ENCODE measurements at regions not wholly inside any gene's neighbourhood (a gene's known extent, or its start where the extent isn't known, plus 50 kb on each side); places are given as distances from the start of the nearest gene placed in this dataset.

DNA sequence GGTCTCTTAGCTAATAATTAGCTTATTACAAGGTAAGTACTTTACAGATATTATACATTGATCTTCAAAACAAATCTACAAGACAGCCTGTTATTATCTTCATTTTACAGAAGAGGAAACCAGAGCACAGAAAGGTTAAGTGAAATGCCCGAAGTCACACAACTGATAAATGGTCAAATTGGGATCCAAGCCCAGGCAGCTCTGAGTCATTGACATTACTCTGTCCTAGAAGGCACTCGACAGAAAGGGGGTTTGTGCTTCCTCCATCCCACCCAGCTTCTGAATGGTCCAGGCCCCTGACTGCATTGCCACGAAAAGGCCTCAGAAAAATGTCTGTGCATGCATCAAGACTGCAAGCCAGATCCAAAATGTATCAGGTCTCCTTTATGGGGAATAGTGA is 81.3 kb upstream of the ZNF438 start:
- Histone ChIP-seq H3K4me1 (ENCODE audit: insufficient read depth, low read length) (no peaks in the 10 kb centered on the region), H3K36me3 (ENCODE audit: insufficient read depth, low read length) (no peaks in the 10 kb centered on the region), H3K9me3 (ENCODE audit: control insufficient read depth, insufficient read depth, low read length) (peaks cover 5% of the 10 kb centered on the region), H3K9ac (ENCODE audit: low read depth, low read length) (no peak overlapping the region)

DNA sequence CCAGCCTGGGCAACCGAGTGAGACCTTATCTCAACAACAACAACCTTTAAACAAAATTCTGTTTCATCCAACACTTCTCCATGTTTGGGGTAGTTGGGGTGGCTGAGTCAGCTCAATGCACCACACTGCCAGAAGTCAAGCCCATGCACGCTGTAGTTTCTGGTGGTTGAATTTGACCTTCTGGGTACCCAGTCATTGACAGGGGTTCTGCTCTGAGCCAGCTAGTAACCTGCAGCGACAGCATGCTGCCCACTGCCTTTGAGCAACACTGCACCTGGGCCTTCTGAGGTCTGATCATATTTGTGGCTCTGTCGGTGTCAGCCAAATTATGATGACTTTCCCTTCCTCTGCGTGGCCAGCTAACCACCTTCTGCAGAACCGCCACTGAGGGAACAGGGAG is 84.6 kb upstream of the ZNF438 start:
- no peak overlapping the region for H3K9ac ChIP-seq (ENCODE audit: low read depth, low read length)
- H3K36me3 ChIP-seq (ENCODE audit: insufficient read depth, low read length): no peaks in the 10 kb centered on the region
- peaks cover 5% of the 10 kb centered on the region for H3K9me3 ChIP-seq (ENCODE audit: control insufficient read depth, insufficient read depth, low read length)
- no peaks in the 10 kb centered on the region for H3K4me1 ChIP-seq (ENCODE audit: insufficient read depth, low read length)

DNA sequence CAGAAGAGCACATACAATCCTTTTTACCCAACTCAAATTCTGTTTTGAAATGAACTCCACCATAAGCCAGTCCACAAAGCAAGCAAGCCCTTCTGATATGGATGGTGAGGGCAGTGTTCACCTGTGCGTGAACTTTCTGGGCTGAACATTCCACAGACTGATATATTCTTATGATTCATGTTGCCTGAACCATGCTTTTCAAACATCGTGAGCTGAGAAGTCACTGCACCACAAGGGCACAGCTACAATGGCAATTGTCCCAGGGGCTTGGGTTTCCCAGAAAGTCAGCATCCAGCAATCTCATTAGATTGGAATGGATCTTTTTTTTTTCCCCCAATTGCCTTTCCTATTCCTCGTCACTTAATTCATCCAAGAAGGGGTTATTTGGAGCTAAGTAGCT is 86.9 kb upstream of the ZNF438 start:
- H3K9me3 ChIP-seq (ENCODE audit: control insufficient read depth, insufficient read depth, low read length): peaks cover 5% of the 10 kb centered on the region; the same call in 1 of the 2 replicates
- no peak overlapping the region for H3K9ac ChIP-seq (ENCODE audit: low read depth, low read length)
- H3K36me3 ChIP-seq (ENCODE audit: insufficient read depth, low read length): no peaks in the 10 kb centered on the region
- no peaks in the 10 kb centered on the region for H3K4me1 ChIP-seq (ENCODE audit: insufficient read depth, low read length)

GRCh38 chr10:31120392-31120791 is 88.7 kb upstream of the ZNF438 start:
- Histone ChIP-seq H3K36me3 (ENCODE audit: insufficient read depth, low read length) (no peaks in the 10 kb centered on the region), H3K9ac (ENCODE audit: low read depth, low read length) (no peak overlapping the region), H3K4me1 (ENCODE audit: insufficient read depth, low read length) (no peaks in the 10 kb centered on the region), H3K9me3 (ENCODE audit: control insufficient read depth, insufficient read depth, low read length) (no peaks in the 10 kb centered on the region)

DNA sequence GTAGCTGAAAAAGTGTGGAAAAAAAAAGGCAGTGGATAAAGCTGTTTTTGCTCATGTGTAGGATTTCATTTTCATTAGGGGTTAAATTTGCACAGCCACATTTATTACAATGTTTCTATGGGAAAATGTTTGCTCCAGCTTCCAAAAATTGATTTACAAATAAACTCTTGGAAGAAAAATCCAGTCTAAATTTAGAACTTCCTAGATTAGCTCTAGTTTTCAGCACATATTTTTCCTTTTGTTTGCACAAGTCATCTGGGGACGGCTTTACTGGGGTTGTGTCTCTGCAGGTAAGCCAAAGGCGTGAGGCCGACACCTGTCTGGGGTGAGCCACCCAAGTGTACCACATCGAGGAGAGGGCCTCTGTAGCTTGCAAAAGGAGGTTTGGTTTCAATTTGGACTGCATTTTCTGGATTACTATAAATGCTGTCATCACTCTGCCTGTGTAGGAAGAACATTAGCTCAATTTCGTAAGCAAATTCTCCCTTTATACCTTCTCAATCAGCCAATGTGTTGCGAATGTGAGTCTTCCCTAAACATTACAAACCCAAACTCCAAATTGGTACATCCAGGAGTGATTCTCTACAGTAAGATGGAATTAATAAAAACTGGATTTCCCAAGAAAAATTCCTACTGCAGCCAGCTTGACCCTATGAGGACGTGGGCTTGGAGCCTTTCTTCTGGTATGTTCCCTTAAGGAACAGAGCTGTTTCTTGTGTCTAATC is 89.5 kb upstream of the ZNF438 start:
- Histone ChIP-seq H3K9me3 (ENCODE audit: control insufficient read depth, insufficient read depth, low read length) (no peaks in the 10 kb centered on the region), H3K36me3 (ENCODE audit: insufficient read depth, low read length) (no peaks in the 10 kb centered on the region), H3K9ac (ENCODE audit: low read depth, low read length) (no peak overlapping the region), H3K4me1 (ENCODE audit: insufficient read depth, low read length) (no peaks in the 10 kb centered on the region)

GRCh38 chr10:31121757-31122577 is 90.3 kb upstream of the ZNF438 start:
- no peaks in the 10 kb centered on the region for H3K36me3 ChIP-seq (ENCODE audit: insufficient read depth, low read length)
- H3K9me3 ChIP-seq (ENCODE audit: control insufficient read depth, insufficient read depth, low read length): no peaks in the 10 kb centered on the region
- H3K4me1 ChIP-seq (ENCODE audit: insufficient read depth, low read length): no peaks in the 10 kb centered on the region
- no peak overlapping the region for H3K9ac ChIP-seq (ENCODE audit: low read depth, low read length)

GRCh38 chr10:31123946-31124345 is 92.3 kb upstream of the ZNF438 start:
- Histone ChIP-seq H3K9ac (ENCODE audit: low read depth, low read length) (no peak overlapping the region), H3K4me1 (ENCODE audit: insufficient read depth, low read length) (no peaks in the 10 kb centered on the region), H3K36me3 (ENCODE audit: insufficient read depth, low read length) (no peaks in the 10 kb centered on the region), H3K9me3 (ENCODE audit: control insufficient read depth, insufficient read depth, low read length) (no peaks in the 10 kb centered on the region)

DNA sequence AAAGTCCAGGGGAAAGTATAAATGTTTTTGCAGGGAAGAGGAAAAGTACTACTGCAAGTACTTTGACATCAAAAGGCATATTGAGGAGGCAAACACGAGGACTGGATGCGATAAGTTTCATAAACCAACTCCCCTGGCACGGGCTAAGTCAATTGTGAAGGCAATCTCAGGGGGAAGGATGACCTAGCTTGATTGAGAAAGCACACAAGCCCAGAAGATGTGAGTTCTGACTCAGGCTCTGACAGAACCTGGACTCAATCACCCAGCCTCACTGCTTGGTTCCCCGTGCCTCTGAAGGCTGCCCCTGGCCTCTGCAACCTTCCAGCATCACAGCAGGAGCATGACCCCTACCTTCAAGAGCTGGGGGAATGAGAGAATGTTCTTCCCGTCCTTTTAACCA is 93.2 kb upstream of the ZNF438 start:
- Histone ChIP-seq H3K9ac (ENCODE audit: low read depth, low read length) (no peak overlapping the region), H3K9me3 (ENCODE audit: control insufficient read depth, insufficient read depth, low read length) (no peaks in the 10 kb centered on the region), H3K4me1 (ENCODE audit: insufficient read depth, low read length) (no peaks in the 10 kb centered on the region), H3K36me3 (ENCODE audit: insufficient read depth, low read length) (no peaks in the 10 kb centered on the region)

DNA sequence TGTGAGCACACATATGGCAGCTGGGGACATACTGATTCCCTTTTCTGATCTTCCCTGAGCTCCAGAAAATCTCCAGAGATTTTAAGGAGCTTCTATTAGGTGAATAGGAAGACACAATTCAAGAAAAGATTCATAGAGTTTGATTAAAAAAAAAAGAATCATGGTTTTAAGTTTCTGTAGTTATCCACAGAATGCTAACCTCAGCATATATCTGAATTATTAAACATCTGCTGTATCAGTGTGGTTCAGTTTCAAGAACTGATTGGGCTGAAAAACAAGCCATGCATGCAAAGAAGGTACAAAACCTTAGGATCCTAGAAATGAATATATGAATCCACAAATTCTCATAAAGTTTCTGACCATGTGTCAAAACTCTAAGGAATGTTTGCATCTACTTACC is 94.1 kb upstream of the ZNF438 start:
- H3K9me3 ChIP-seq (ENCODE audit: control insufficient read depth, insufficient read depth, low read length): no peaks in the 10 kb centered on the region
- no peaks in the 10 kb centered on the region for H3K4me1 ChIP-seq (ENCODE audit: insufficient read depth, low read length)
- H3K9ac ChIP-seq (ENCODE audit: low read depth, low read length): no peak overlapping the region
- H3K36me3 ChIP-seq (ENCODE audit: insufficient read depth, low read length): no peaks in the 10 kb centered on the region

- Histone ChIP-seq H3K36me3 (ENCODE audit: insufficient read depth, low read length) (no peaks in the 10 kb centered on the region), H3K9me3 (ENCODE audit: control insufficient read depth, insufficient read depth, low read length) (no peaks in the 10 kb centered on the region), H3K4me1 (ENCODE audit: insufficient read depth, low read length) (no peaks in the 10 kb centered on the region), H3K9ac (ENCODE audit: low read depth, low read length) (no peak overlapping the region)
Observed at GRCh38 chr10:31126593-31126992, 94.9 kb upstream of the ZNF438 start.

DNA sequence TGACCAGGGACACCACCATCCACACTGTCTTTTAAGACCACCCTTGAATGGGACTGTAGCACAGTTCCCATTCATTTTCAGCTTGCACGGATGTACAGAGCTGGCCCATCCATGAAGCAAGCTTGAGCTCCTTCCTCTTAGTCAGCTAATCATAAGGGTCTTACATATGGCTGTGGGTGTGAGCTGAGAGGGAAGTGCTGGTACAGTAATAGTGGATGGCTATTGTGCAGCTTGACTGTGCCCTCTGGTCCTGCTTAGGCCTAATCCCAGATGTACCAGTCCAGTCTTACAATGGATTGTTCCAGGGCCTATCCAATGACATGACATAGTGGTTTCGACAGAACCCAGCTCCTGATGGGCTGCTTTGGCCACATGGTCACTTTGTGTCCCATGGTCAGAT is 96.9 kb upstream of the ZNF438 start:
- H3K9ac ChIP-seq (ENCODE audit: low read depth, low read length): no peak overlapping the region

GRCh38 chr10:31129271-31129670 is 97.6 kb upstream of the ZNF438 start:
- H3K9ac ChIP-seq (ENCODE audit: low read depth, low read length): no peak overlapping the region
- no peaks in the 10 kb centered on the region for H3K36me3 ChIP-seq (ENCODE audit: insufficient read depth, low read length)
- no peaks in the 10 kb centered on the region for H3K9me3 ChIP-seq (ENCODE audit: control insufficient read depth, insufficient read depth, low read length)
- H3K4me1 ChIP-seq (ENCODE audit: insufficient read depth, low read length): peaks cover 6% of the 10 kb centered on the region

More for the DNA sequence above, 96.9 kb upstream of the ZNF438 start:
- Histone ChIP-seq H3K4me1 (ENCODE audit: insufficient read depth, low read length) (peaks cover 6% of the 10 kb centered on the region), H3K36me3 (ENCODE audit: insufficient read depth, low read length) (no peaks in the 10 kb centered on the region), H3K9me3 (ENCODE audit: control insufficient read depth, insufficient read depth, low read length) (no peaks in the 10 kb centered on the region)

- H3K9me3 ChIP-seq (ENCODE audit: control insufficient read depth, insufficient read depth, low read length): no peaks in the 10 kb centered on the region
- H3K4me1 ChIP-seq (ENCODE audit: insufficient read depth, low read length): peaks cover 11% of the 10 kb centered on the region
- no peak overlapping the region for H3K9ac ChIP-seq (ENCODE audit: low read depth, low read length)
- no peaks in the 10 kb centered on the region for H3K36me3 ChIP-seq (ENCODE audit: insufficient read depth, low read length)
Observed at GRCh38 chr10:31129880-31130405, 98.3 kb upstream of the ZNF438 start.

DNA sequence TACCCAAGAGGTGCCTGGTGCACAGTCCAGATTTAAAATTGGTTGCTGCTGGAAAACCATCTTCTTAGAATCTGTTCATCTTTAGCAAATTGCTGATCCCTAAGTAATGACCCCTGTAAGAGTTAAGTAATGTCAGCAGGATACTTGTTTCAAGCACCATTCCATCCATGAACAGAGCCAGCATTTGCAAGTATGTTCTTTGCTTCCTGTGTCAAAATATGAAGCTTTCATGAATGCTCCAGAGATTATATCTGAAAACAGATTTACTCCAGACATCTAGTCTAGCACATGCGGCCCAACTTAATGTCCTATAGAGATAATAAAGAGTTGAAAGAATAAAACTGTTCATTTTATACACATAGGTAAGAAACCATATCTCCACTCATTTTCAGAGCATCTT is 98.7 kb upstream of the ZNF438 start:
- Histone ChIP-seq H3K9ac (ENCODE audit: low read depth, low read length) (no peak overlapping the region), H3K4me1 (ENCODE audit: insufficient read depth, low read length) (peaks cover 16% of the 10 kb centered on the region), H3K9me3 (ENCODE audit: control insufficient read depth, insufficient read depth, low read length) (no peaks in the 10 kb centered on the region), H3K36me3 (ENCODE audit: insufficient read depth, low read length) (no peaks in the 10 kb centered on the region)

- H3K36me3 ChIP-seq (ENCODE audit: insufficient read depth, low read length): no peaks in the 10 kb centered on the region
- H3K9ac ChIP-seq (ENCODE audit: low read depth, low read length): no peak overlapping the region
- H3K9me3 ChIP-seq (ENCODE audit: control insufficient read depth, insufficient read depth, low read length): no peaks in the 10 kb centered on the region
- H3K4me1 ChIP-seq (ENCODE audit: insufficient read depth, low read length): peaks cover 16% of the 10 kb centered on the region
Observed at GRCh38 chr10:31131251-31131650, 99.6 kb upstream of the ZNF438 start.

Measured in ES-I3 (cell line).